ENCODE measurements at regions not wholly inside any gene's neighbourhood (a gene's known extent, or its start where the extent isn't known, plus 50 kb on each side); places are given as distances from the start of the nearest gene placed in this dataset.

- TF ChIP-seq RAD21 (IDR thresholded peaks at IDR 0.05; ENCODE audit: low read depth) (no peak), POLR2A (IDR thresholded peaks at IDR 0.05; ENCODE audit: borderline replicate concordance, extremely low read depth, insufficient read depth, insufficient read length) (no peak), CTCF (IDR thresholded peaks at IDR 0.05 in 2 of 3, conservative IDR thresholded peaks at IDR 0.05 in 1 of 3; ENCODE audit: borderline replicate concordance in 1 of 3, insufficient read depth in 1 of 3, low read depth in 2 of 3, low read length in 2 of 3) (no peak), EZH2phosphoT487 (IDR thresholded peaks at IDR 0.05; ENCODE audit: borderline replicate concordance) (no peak), SP1 (IDR thresholded peaks at IDR 0.05; ENCODE audit: low read depth) (no peak), ATF3 (IDR thresholded peaks at IDR 0.05) (no peak), EZH2 (IDR thresholded peaks at IDR 0.05) (no peak), SRF (IDR thresholded peaks at IDR 0.05; ENCODE audit: low read depth) (no peak)
- TF ChIP-seq, protein P1, sequence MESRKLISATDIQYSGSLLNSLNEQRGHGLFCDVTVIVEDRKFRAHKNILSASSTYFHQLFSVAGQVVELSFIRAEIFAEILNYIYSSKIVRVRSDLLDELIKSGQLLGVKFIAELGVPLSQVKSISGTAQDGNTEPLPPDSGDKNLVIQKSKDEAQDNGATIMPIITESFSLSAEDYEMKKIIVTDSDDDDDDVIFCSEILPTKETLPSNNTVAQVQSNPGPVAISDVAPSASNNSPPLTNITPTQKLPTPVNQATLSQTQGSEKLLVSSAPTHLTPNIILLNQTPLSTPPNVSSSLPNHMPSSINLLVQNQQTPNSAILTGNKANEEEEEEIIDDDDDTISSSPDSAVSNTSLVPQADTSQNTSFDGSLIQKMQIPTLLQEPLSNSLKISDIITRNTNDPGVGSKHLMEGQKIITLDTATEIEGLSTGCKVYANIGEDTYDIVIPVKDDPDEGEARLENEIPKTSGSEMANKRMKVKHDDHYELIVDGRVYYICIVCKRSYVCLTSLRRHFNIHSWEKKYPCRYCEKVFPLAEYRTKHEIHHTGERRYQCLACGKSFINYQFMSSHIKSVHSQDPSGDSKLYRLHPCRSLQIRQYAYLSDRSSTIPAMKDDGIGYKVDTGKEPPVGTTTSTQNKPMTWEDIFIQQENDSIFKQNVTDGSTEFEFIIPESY (IDR thresholded peaks at IDR 0.05; ENCODE audit: extremely low read depth, insufficient replicate concordance, low read length), result no peak
Measured at GRCh38 chr9:27785714-27786100, 212.4 kb upstream of the C9orf72 start.
